IPS DF 6.9 (cell line): ENCODE measurements at regions not wholly inside any gene's neighbourhood (a gene's known extent, or its start where the extent isn't known, plus 50 kb on each side); places are given as distances from the start of the nearest gene placed in this dataset.

Experiments
- DNase-seq: peaks from one replicate; pipeline ENCODE4 v3.0.0-alpha.2; 2013; ENCODE audit warnings: low read depth, low spot score
- H3K27ac ChIP-seq: one replicate; pipeline ENCODE4 v1.5.1; 2013; ENCODE audit warnings: low read length, control low read depth
- H3K27me3 ChIP-seq: 2 replicates; pipeline ENCODE4 v1.6.1; 2013; ENCODE audit warnings: mild to moderate bottlenecking, low read length; ENCODE audit not compliant: control insufficient read depth, insufficient read depth
- H3K36me3 ChIP-seq: 2 replicates; pipeline ENCODE4 v1.6.1; 2013; ENCODE audit warnings: low read length; ENCODE audit not compliant: control insufficient read depth, insufficient read depth
- H3K4me1 ChIP-seq: 2 replicates; pipeline ENCODE4 v1.6.1; 2013; ENCODE audit warnings: low read length; ENCODE audit not compliant: control insufficient read depth, insufficient read depth
- H3K4me3 ChIP-seq: 2 replicates; pipeline ENCODE4 v1.5.1; 2013; ENCODE audit warnings: mild to moderate bottlenecking, low read length
- H3K9me3 ChIP-seq: 2 replicates; pipeline ENCODE4 v1.6.1; 2013; ENCODE audit warnings: low read length, inconsistent platforms; ENCODE audit not compliant: control insufficient read depth, insufficient read depth
- WGBS: extraction: QIAGEN DNeasy Blood & Tissue Kit; methylation state at CpG from one replicate; pipeline ENCODE4 v1.1.7; 2013; ENCODE audit warnings: mixed read lengths, missing lambda C conversion rate; ENCODE audit not compliant: insufficient read length, insufficient coverage; 5-methylcytosine and 5-hydroxymethylcytosine counted together

DNA sequence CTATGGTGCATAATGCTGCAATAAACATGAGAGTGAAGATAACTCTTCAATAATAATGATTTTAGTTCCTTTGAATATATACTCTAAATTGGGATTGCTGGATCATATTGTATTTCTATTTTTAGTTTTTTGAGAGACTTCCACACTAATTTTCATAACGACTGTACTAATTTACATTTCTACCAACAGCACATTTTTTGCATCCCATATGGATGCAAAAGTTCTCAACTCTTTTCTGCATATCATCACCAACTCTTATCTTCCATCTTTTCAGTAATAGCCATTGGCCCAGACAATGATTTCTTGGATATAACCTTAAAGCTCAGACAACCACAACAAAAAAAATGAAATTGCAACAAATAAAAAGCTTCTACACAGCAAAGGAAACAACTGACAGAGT lies 1082.4 kb downstream of the CNTNAP5 start:
- no peak overlapping the region for H3K4me3 ChIP-seq
- no peaks in the 10 kb centered on the region for H3K9me3 ChIP-seq
- no peaks in the 10 kb centered on the region for H3K4me1 ChIP-seq
- H3K27me3 ChIP-seq = no peaks in the 10 kb centered on the region
- no CpG with 5 or more reads among the region's 1 CpG for WGBS
- H3K27ac ChIP-seq = no peak overlapping the region
- H3K36me3 ChIP-seq = no peaks in the 10 kb centered on the region
- DNase-seq = no peak

DNA sequence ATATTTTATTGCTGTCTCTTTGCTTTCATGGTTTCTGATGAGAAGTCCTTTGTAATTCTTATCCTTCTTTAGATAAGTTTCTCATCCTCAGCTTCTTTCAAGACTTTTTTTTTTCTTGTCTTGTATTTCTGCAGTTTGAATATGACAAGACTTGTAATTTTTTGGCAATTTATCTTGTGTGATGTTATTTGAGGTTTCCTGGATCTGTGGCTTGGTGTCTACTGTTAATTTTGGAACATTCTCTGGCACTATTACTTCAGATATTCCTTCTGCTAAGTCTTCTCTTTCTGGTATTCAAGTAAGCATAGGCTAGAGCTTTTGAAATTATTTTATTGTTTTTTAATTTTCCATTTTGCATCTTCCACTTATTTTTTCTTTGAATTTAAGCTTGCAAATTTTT lies 1083.2 kb downstream of the CNTNAP5 start:
- H3K9me3 ChIP-seq = no peaks in the 10 kb centered on the region
- H3K27ac ChIP-seq = no peak overlapping the region
- H3K36me3 ChIP-seq = no peaks in the 10 kb centered on the region
- no peak for DNase-seq
- no peaks in the 10 kb centered on the region for H3K27me3 ChIP-seq
- H3K4me1 ChIP-seq = no peaks in the 10 kb centered on the region
- no peak overlapping the region for H3K4me3 ChIP-seq

DNA sequence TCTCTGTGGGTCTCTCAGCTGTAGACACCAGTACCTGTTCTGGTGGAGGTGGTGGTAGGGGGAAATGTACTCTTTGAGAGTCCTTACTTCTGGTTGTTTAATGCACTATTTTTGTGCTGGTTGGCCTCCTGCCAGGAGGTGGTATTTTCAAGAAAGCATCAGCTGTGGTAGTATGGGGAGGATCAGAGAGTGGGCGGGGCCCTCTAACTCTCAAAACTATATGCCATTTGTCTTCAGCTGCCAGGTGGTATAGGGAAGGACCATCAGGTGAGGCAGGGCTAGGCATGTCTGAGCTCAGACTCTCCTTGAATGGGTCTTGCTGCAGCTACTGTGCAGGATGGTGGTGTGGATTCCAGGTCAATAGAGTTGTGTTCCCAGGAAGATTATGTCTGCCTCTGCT lies 1100.8 kb downstream of the CNTNAP5 start:
- WGBS = no CpG with 5 or more reads among the region's 1 CpG
- DNase-seq = no peak
- Histone ChIP-seq H3K4me1 (no peaks in the 10 kb centered on the region), H3K36me3 (no peaks in the 10 kb centered on the region), H3K27ac (no peak overlapping the region), H3K4me3 (no peak overlapping the region), H3K9me3 (no peaks in the 10 kb centered on the region), H3K27me3 (no peaks in the 10 kb centered on the region)

DNA sequence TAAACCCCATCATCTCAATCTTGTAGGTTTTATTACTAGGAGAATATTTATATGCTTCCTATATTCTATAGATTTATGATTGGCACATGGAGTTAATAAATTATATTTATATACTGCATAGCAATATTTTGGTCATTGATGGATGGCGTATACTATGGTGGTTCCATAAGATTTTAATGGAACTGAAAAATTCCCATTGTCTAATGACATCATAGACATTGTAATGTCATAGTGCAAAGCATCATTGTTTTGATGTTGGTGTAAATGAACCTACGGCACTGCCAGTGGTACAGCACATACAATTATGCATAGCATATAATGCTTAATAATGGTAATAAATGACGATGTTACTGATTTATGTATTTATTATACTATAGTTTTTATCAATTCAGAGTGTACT lies 1135.9 kb downstream of the CNTNAP5 start:
- H3K36me3 ChIP-seq = no peaks in the 10 kb centered on the region
- no CpG with 5 or more reads among the region's 3 CpGs for WGBS
- H3K9me3 ChIP-seq = no peaks in the 10 kb centered on the region
- no peak for DNase-seq
- no peak overlapping the region for H3K27ac ChIP-seq
- H3K27me3 ChIP-seq = no peaks in the 10 kb centered on the region
- no peak overlapping the region for H3K4me3 ChIP-seq
- no peaks in the 10 kb centered on the region for H3K4me1 ChIP-seq

DNA sequence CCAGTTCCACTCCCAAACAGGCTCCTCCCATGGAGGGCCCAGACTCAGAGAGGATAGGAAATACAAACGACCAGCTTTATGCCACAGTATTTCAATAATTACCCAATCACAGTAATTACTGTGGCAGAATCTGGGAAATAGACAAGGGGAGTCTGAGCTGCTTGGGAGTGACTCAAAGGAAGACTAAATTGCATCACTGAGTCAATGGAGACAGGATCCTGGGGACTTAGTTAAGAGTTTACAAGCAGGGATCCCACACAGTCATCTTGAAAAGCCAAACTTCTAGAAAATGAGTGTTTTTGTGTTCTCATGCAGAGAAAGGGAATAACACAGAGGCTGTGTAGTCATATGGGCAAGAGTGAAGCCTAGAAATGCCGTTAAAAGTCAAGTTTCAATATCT lies 1142.1 kb downstream of the CNTNAP5 start:
- Histone ChIP-seq H3K4me3 (no peak overlapping the region), H3K36me3 (no peaks in the 10 kb centered on the region), H3K4me1 (no peaks in the 10 kb centered on the region), H3K27me3 (no peaks in the 10 kb centered on the region), H3K9me3 (no peaks in the 10 kb centered on the region), H3K27ac (no peak overlapping the region)
- WGBS = no CpG with 5 or more reads among the region's 2 CpGs
- no peak for DNase-seq

DNA sequence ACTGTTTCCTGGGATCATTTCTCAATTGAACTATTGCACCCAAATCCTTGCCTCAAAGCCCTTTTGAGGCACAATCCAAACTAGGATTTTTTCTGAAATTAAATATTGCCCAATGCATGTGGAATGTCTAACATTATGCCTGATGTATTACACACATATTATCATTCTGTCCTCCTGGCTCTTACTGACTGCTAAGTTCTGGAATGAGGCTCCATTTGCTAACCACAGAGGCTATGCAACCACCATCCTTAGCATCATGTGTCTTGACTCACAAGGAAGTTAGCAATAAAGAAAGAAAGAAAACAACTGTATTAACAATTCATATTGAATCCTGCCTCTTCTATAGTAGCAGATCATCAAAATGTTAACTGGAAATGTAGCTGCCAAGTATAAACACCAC lies 1142.7 kb downstream of the CNTNAP5 start:
- Histone ChIP-seq H3K4me1 (no peaks in the 10 kb centered on the region), H3K36me3 (no peaks in the 10 kb centered on the region), H3K27me3 (no peaks in the 10 kb centered on the region), H3K27ac (no peak overlapping the region), H3K9me3 (no peaks in the 10 kb centered on the region), H3K4me3 (no peak overlapping the region)
- DNase-seq = no peak

DNA sequence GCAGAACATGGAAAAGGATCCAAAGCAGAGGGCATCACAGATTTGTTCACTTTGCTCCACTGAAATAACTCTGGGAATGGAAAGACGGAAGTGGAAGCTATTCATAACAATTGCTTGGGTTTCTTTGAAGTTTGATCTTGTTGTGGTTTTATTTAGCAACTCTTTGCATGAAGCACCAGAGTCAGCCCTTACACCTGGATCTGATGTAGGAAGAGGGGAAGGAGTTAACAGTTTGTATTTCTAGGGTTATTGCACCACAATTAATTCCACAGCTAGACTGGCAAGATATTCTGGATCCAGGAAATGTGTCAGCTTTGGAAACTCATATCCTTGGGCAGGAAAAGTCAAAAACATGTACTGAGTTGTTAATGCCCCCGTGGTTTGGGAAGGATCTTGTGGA lies 1143.4 kb downstream of the CNTNAP5 start:
- H3K36me3 ChIP-seq = no peaks in the 10 kb centered on the region
- WGBS = no CpG with 5 or more reads among the region's 2 CpGs
- H3K4me1 ChIP-seq = no peaks in the 10 kb centered on the region
- no peaks in the 10 kb centered on the region for H3K27me3 ChIP-seq
- no peaks in the 10 kb centered on the region; the same call in 1 of the 2 replicates for H3K9me3 ChIP-seq
- no peak for DNase-seq
- H3K27ac ChIP-seq = no peak overlapping the region
- H3K4me3 ChIP-seq = no peak overlapping the region

DNA sequence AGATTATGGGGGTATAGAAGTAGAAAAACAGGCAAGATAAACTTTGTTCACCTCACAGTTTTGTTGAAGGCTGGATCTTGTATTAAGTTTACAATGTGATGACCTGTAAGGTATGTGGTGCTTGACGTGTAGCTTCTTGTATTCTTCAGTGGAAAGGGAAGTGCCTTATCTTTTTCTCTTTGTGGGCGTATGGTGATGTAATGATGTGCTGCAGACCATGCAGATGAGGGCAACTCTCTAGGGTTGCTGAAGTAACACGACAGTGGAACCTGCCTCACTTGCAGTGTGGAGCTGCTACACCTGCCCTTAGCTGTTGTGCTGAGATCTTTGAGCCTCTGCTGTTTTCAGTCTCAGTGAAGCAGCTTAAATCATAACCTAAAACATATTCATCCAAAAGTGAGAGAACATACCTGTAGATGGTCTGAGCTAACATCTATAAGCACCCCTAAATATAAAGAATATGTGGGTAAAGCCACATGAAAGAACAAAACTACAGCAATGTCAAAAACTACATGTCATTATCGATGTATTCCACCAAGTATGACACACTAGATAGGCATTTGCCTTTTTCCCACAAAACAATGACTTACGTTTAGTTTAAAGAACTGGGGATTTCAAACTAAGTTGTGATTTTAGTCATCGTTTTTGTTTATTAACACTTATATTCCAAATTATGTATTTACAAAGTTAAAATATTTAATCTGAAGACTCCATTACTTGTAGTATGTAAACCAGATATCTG lies 1144.1 kb downstream of the CNTNAP5 start:
- Histone ChIP-seq H3K27ac (no peak overlapping the region), H3K27me3 (no peaks in the 10 kb centered on the region), H3K9me3 (no peaks in the 10 kb centered on the region; the same call in 1 of the 2 replicates), H3K4me3 (no peak overlapping the region), H3K36me3 (no peaks in the 10 kb centered on the region), H3K4me1 (no peaks in the 10 kb centered on the region)
- WGBS = no CpG with 5 or more reads among the region's 6 CpGs
- no peak for DNase-seq

DNA sequence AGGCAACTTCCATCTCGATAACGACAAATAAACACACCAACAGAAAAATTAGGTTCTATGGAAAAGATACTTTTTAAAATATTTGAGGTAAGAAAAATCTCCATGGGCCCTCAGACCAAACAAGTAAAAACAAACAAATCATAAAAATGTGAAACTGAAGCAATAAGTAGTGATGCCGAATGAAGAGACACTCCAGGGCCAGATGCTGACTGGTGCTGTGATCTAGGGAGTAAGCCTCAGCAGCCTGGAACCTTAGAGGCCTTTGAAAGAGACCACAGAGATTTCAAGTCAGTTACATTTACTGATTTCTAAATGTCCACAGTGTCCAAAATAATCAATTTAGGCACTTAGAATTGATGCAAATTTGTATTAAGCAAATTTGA lies 1144.7 kb downstream of the CNTNAP5 start:
- Histone ChIP-seq H3K36me3 (no peaks in the 10 kb centered on the region), H3K27ac (no peak overlapping the region), H3K4me1 (no peaks in the 10 kb centered on the region), H3K4me3 (no peak overlapping the region), H3K9me3 (no peaks in the 10 kb centered on the region; the same call in 1 of the 2 replicates), H3K27me3 (no peaks in the 10 kb centered on the region)
- WGBS = no CpG with 5 or more reads among the region's 3 CpGs
- no peak for DNase-seq

DNA sequence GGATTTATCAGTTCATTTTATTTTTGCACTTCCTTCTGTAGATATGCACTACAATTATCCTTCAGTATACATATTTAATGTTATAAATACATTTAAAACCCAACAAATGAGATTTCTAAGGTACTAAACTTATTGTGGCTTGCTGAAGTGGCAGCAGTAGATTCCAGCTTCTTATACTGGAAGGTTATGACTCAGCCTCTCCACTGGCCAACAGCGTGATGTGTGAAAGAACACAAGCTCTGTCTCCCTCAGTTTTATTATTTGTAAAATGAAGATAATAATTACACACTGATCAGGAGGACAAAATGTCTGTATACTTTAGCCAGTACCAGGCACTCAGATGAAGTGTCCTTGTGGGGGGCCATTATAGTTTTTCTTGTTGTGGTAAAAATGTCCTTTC lies 1147.1 kb downstream of the CNTNAP5 start:
- no CpG with 5 or more reads among the region's 1 CpG for WGBS
- Histone ChIP-seq H3K4me1 (peaks cover 2% of the 10 kb centered on the region; the same call in 1 of the 2 replicates), H3K4me3 (no peak overlapping the region), H3K9me3 (no peaks in the 10 kb centered on the region; the same call in 1 of the 2 replicates), H3K27me3 (no peaks in the 10 kb centered on the region), H3K27ac (no peak overlapping the region), H3K36me3 (no peaks in the 10 kb centered on the region)
- no peak for DNase-seq

DNA sequence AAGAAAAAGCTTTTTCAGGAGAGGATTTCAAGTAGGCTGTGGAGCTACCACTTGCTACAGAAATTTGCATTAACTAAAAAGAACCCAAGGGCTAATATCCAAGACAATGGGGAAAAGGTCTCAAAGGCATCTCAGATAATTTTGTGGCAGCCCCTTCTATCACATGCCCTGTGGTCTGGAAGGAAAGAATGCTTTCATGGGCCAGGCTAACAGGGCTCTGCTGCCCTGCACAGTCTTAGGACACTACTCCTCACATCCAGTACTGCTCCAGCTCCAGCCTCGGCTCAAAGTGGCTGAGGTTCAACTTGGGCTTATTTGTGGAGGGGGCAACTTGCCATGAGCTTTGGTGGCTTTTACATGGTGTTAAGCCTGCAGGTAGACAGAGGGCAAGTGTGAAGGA lies 1150.3 kb downstream of the CNTNAP5 start:
- peaks cover 2% of the 10 kb centered on the region; the same call in 1 of the 2 replicates for H3K4me1 ChIP-seq
- DNase-seq = no peak
- H3K27ac ChIP-seq = no peak overlapping the region
- WGBS = no CpG with 5 or more reads among the region's 1 CpG
- no peaks in the 10 kb centered on the region; the same call in 1 of the 2 replicates for H3K9me3 ChIP-seq
- no peaks in the 10 kb centered on the region for H3K36me3 ChIP-seq
- H3K27me3 ChIP-seq = no peaks in the 10 kb centered on the region
- H3K4me3 ChIP-seq = no peak overlapping the region
